Glutamatergic neuron (in vitro differentiated cells): ENCODE measurements at regions not wholly inside any gene's neighbourhood (a gene's known extent, or its start where the extent isn't known, plus 50 kb on each side); places are given as distances from the start of the nearest gene placed in this dataset.
A peak's percentile ranks its signal among the peaks of the same experiment; 100 is the strongest.
"Not testable (repeated sequence)": the region's sequence is repeated elsewhere in the genome, so short reads cannot be mapped to it uniquely, and the experiment has no call there.

ENCODE experiments used
- DNase-seq: peaks from one replicate; pipeline ENCODE4 v3.0.0; 2022
- H3K27ac Mint-ChIP-seq: one replicate; pipeline ENCODE4 v1.8.0; 2020; ENCODE audit warnings: mild to moderate bottlenecking, mixed read lengths, inconsistent platforms; ENCODE audit not compliant: unreplicated experiment
- H3K27me3 Mint-ChIP-seq: one replicate; pipeline ENCODE4 v1.8.0; 2020; ENCODE audit warnings: mild to moderate bottlenecking, moderate library complexity, mixed read lengths, inconsistent platforms; ENCODE audit not compliant: unreplicated experiment
- H3K36me3 Mint-ChIP-seq: one replicate; pipeline ENCODE4 v1.8.0; 2020; ENCODE audit warnings: mild to moderate bottlenecking, mixed read lengths, inconsistent platforms; ENCODE audit not compliant: unreplicated experiment
- H3K4me1 Mint-ChIP-seq: one replicate; pipeline ENCODE4 v1.8.0; 2020; ENCODE audit warnings: mild to moderate bottlenecking, low read depth, mixed read lengths, inconsistent platforms; ENCODE audit not compliant: unreplicated experiment
- H3K4me3 Mint-ChIP-seq: one replicate; pipeline ENCODE4 v1.8.0; 2020; ENCODE audit warnings: mild to moderate bottlenecking, mixed read lengths, inconsistent platforms; ENCODE audit not compliant: unreplicated experiment
- H3K9me3 Mint-ChIP-seq: one replicate; pipeline ENCODE4 v1.8.0; 2020; ENCODE audit warnings: mild to moderate bottlenecking, moderate library complexity, mixed read lengths, inconsistent platforms; ENCODE audit not compliant: unreplicated experiment
- TF ChIP-seq, protein P1 (sequence below): fragments of 200-600 bp; sonication (generic); IDR thresholded peaks from one replicate; pipeline ENCODE4 v1.5.0; 2021; ENCODE audit not compliant: partially characterized antibody, unreplicated experiment

DNA sequence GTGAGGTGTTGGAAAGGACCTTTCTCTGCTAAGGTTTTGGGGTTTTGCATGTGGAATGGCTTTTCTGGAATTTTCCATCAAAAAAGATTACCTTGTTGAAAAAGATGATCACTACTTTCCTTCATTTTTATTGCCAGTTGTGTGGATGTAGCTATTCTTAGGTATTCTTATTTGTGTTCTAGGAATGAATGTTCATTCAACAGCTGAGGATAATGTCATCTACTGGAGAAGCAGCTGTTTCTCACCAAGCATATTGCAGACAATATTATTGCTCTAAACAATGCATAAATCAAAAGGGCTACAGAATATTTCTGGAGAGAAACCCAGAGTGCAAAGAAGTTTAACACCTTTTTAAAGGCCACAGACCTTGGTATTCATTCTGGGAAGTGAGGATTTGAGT is 145.6 kb upstream of the CALCR start:
- no peak for DNase-seq
- peaks cover 4% of the 10 kb centered on the region for H3K4me1 Mint-ChIP-seq

DNA sequence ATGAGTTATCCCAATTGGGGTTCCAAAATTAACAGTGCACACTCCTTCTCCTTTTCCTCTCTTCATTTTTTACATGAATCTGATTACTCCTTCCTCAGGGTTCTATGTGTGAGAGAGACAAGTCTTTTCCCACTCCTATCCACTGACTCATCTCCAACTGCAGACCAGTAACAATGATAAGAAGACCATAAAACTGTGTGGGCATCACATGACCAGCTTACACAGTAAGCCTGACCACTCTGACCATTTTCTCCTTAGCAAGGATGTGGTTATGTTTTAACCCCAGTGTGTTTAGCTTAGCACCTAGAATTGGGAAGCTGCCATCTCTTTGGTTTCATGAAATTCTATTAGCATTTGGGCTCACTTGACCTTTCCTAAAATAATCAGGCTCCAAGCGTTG is 145.0 kb upstream of the CALCR start:
- DNase-seq, result no peak
- Mint-ChIP-seq H3K27ac (no peak overlapping the region), H3K27me3 (no peaks in the 10 kb centered on the region), H3K36me3 (no peaks in the 10 kb centered on the region), H3K4me1 (peaks cover 6% of the 10 kb centered on the region), H3K4me3 (no peak overlapping the region), H3K9me3 (no peaks in the 10 kb centered on the region)
- TF ChIP-seq, protein P1, sequence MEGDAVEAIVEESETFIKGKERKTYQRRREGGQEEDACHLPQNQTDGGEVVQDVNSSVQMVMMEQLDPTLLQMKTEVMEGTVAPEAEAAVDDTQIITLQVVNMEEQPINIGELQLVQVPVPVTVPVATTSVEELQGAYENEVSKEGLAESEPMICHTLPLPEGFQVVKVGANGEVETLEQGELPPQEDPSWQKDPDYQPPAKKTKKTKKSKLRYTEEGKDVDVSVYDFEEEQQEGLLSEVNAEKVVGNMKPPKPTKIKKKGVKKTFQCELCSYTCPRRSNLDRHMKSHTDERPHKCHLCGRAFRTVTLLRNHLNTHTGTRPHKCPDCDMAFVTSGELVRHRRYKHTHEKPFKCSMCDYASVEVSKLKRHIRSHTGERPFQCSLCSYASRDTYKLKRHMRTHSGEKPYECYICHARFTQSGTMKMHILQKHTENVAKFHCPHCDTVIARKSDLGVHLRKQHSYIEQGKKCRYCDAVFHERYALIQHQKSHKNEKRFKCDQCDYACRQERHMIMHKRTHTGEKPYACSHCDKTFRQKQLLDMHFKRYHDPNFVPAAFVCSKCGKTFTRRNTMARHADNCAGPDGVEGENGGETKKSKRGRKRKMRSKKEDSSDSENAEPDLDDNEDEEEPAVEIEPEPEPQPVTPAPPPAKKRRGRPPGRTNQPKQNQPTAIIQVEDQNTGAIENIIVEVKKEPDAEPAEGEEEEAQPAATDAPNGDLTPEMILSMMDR, result no peak

More for the DNA sequence above, 145.6 kb upstream of the CALCR start:
- Mint-ChIP-seq H3K4me3 (no peak overlapping the region), H3K27ac (no peak overlapping the region), H3K27me3 (no peaks in the 10 kb centered on the region), H3K9me3 (no peaks in the 10 kb centered on the region), H3K36me3 (no peaks in the 10 kb centered on the region)
- TF ChIP-seq, protein P1, result no peak

DNA sequence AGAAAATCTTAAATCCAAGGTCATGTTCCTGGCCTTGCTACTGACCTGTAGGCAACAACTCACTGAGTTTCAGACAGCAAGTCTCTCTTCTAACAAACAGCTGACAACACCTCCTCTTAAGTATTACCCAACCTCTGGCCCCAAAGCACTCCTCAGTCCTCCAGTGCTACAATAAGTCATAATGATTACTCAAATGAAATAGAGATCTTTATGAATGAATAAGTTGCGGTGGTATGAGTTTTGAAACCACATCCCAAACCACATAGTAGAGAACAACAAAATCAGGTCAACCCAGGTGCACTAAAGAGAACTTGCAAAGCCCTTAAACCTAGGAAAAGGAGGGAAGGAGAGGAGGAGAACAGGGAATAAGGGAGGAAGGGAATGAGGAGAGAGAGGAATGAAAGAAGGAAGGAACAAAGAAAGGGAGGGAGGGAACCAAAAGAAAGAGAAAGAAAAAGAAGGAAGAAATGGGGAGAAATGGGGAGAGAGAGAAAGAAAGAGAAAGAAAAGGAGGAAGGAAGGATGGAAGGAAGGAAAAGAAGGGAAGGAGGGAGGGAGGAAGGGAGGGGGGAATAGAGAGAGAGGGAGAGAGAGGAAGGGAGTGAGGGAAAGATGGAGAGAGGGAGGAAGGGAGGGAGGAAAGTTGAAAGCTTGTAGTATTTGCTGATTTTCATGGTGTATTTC is 142.8 kb upstream of the CALCR start:
- no peak overlapping the region for H3K4me3 Mint-ChIP-seq
- no peak for DNase-seq
- H3K27ac Mint-ChIP-seq, result no peak overlapping the region
- H3K9me3 Mint-ChIP-seq, result no peaks in the 10 kb centered on the region
- TF ChIP-seq, protein P1, result no peak
- H3K4me1 Mint-ChIP-seq, result peaks cover 4% of the 10 kb centered on the region
- no peaks in the 10 kb centered on the region for H3K27me3 Mint-ChIP-seq
- no peaks in the 10 kb centered on the region for H3K36me3 Mint-ChIP-seq

DNA sequence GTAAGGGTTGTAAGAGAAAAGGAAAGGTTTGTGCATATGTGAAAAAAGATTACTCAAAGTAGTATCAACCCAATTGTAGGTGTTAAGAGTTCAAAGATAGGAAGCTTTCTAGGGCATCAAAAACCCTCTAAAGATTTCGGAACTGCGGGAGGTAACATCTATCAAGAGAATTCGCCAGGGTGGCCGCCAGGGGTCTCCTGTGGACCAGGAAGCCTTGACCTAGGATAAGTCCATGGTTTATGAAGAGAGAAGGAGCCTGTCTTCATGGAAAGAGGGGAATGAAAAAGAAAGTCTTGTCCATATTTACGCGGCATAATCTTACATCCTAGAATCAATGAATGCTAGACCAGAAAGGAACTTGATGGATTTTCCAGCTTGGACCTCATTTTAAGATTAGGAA is 140.7 kb upstream of the CALCR start:
- Mint-ChIP-seq H3K27ac (no peak overlapping the region), H3K4me1 (peaks cover 4% of the 10 kb centered on the region), H3K9me3 (no peaks in the 10 kb centered on the region), H3K27me3 (no peaks in the 10 kb centered on the region), H3K4me3 (no peak overlapping the region), H3K36me3 (no peaks in the 10 kb centered on the region)
- peak; percentile 81 for DNase-seq
- TF ChIP-seq, protein P1, result peak; percentile 71

GRCh38 chr7:93711926-93712325 is 137.4 kb upstream of the CALCR start:
- Mint-ChIP-seq H3K4me1 (peaks cover 4% of the 10 kb centered on the region), H3K4me3 (no peak overlapping the region), H3K9me3 (no peaks in the 10 kb centered on the region), H3K27ac (no peak overlapping the region), H3K36me3 (no peaks in the 10 kb centered on the region), H3K27me3 (peaks cover under 1% of the 10 kb centered on the region)
- DNase-seq, result no peak
- TF ChIP-seq, protein P1, result no peak

DNA sequence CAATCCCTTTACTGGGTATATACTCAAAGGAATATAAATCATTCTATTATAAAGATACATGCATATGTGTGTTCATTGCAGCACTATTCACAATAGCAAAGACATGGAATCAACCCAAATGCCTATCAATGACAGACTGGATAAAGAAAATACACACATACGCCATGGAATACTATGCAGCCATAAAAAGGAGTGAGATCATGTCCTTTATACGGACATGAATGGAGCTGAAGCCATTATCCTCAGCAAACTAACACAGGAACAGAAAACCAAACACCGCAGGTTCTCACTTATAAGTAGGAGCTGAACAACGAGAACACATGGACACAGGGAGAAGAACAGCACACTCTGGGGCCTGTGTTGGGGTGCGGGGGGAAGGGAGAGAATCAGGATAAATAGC is 133.7 kb upstream of the CALCR start:
- DNase-seq, H3K4me1 Mint-ChIP-seq, H3K9me3 Mint-ChIP-seq, H3K36me3 Mint-ChIP-seq, H3K27ac Mint-ChIP-seq, H3K4me3 Mint-ChIP-seq, H3K27me3 Mint-ChIP-seq: not testable (repeated sequence)
